Common myeloid progenitor, CD34-positive (primary cell): ENCODE measurements at regions not wholly inside any gene's neighbourhood (a gene's known extent, or its start where the extent isn't known, plus 50 kb on each side); places are given as distances from the start of the nearest gene placed in this dataset.
A peak's percentile ranks its signal among the peaks of the same experiment; 100 is the strongest.

ENCODE experiments used
- CTCF ChIA-PET: fragments of 350-600 bp; sonication (Branson Sonifier 250); formaldehyde crosslinking; loops from one replicate; lab custom pipeline; 2021; ENCODE audit warnings: antibody characterized with exemption; lab: Charles Lee
- POLR2A ChIA-PET: fragments of 350-600 bp; sonication (Branson Sonifier 250); formaldehyde crosslinking; loops from one replicate; lab custom pipeline; 2021; ENCODE audit warnings: antibody characterized with exemption; lab: Charles Lee
- DNase-seq, 3 donors: peaks; one replicate each; pipeline versions ENCODE4 v3.0.0 to v3.0.0-alpha.2; 2013
- H3K27ac ChIP-seq, 2 experiments: 1 replicate in 1 of 2; 2 replicates in 1 of 2; pipeline ENCODE4 v1.7.0; 2013; ENCODE audit warnings: inconsistent platforms in 2 of 2, low read length in 2 of 2, mild to moderate bottlenecking in 2 of 2, low read depth in 1 of 2, moderate library complexity in 1 of 2; ENCODE audit not compliant: severe bottlenecking in 2 of 2, insufficient read depth in 1 of 2, poor library complexity in 1 of 2
- H3K27me3 ChIP-seq, 5 experiments: replicated peaks in 2 of 5; 1 replicate in 3 of 5; 2 replicates in 2 of 5; pipeline versions ENCODE4 v1.6.1 to v1.7.0; 2013; ENCODE audit warnings: low read length in 4 of 5, mild to moderate bottlenecking in 2 of 5, moderate library complexity in 2 of 5, inconsistent platforms in 1 of 5; ENCODE audit not compliant: insufficient read depth in 5 of 5, control insufficient read depth in 4 of 5
- H3K36me3 ChIP-seq, 4 experiments: 1 replicate in 2 of 4; 2 replicates in 2 of 4; pipeline versions ENCODE4 v1.6.1 to v1.7.0; 2013; ENCODE audit warnings: low read length in 3 of 4, control low read depth in 1 of 4, mild to moderate bottlenecking in 1 of 4; ENCODE audit not compliant: control insufficient read depth in 4 of 4, insufficient read depth in 4 of 4
- H3K4me1 ChIP-seq, 4 experiments: 1 replicate in 3 of 4; 2 replicates in 1 of 4; pipeline versions ENCODE4 v1.6.1 to v1.7.1; 2013; ENCODE audit warnings: low read length in 3 of 4, mild to moderate bottlenecking in 3 of 4, control low read depth in 1 of 4, inconsistent platforms in 1 of 4, moderate library complexity in 1 of 4; ENCODE audit not compliant: control insufficient read depth in 4 of 4, insufficient read depth in 4 of 4; ENCODE audit errors: control extremely low read depth in 1 of 4
- H3K4me3 ChIP-seq, 7 experiments: 1 replicate in 4 of 7; 2 replicates in 3 of 7; pipeline versions ENCODE4 v1.5.1 to v1.7.0; 2013; ENCODE audit warnings: mild to moderate bottlenecking in 7 of 7, low read length in 6 of 7, moderate library complexity in 6 of 7, inconsistent platforms in 2 of 7, low read depth in 2 of 7, control low read depth in 1 of 7; ENCODE audit not compliant: insufficient read depth in 4 of 7, control insufficient read depth in 1 of 7; ENCODE audit errors: extremely low read depth in 1 of 7
- H3K9me3 ChIP-seq, 5 experiments: 1 replicate in 4 of 5; 2 replicates in 1 of 5; pipeline versions ENCODE4 v1.6.1 to v1.7.1; 2013; ENCODE audit warnings: low read length in 4 of 5, mild to moderate bottlenecking in 2 of 5, inconsistent platforms in 1 of 5, low read depth in 1 of 5, moderate library complexity in 1 of 5; ENCODE audit not compliant: control insufficient read depth in 4 of 5, insufficient read depth in 2 of 5; ENCODE audit errors: control extremely low read depth in 1 of 5
- WGBS: methylation state at CpG from one replicate; pipeline ENCODE4 v1.1.5; 2013; ENCODE audit not compliant: insufficient coverage; 5-methylcytosine and 5-hydroxymethylcytosine counted together

DNA sequence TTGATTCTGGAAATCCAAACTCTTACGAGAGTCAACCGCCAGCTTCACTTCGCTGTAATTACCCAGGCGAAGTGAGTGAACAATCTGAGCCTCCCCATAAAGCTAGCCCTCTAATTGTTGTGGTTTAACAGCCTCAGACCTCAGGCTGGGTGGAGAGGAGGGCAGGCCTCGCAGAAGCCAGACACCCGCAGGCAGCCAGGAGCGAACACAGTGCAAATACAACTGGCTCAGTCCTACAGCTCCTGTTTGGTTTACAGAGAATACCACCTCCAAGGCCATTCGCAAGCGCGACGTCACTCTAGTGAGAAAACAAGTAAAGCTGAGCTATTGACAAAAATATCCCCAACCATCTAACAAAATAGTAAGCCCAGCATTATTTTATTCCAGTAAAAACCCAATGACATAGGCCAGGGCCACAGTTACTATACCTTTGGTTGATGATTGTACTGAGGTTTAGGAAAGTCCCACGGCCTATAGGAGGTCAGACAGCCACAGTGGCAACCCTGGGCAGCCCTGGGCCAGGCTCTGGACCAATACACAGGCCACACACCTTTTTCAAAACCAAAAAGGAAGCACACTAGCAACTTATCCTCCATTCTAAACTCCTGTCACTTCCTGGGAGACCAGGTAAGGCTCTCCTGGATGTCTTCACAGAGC is 163.3 kb downstream of the ETS2 start:
- peak in 2 of 3 donors; percentile 56 to 67 for DNase-seq
- ChIA-PET CTCF (interaction anchor here (0.8 to 1.3 kb wide), 3 partner anchors 10 to 13 kb away, joined by 3 to 5 read pairs (median 4); no protein-coding TSS in a partner anchor), POLR2A (no interaction called here)
- H3K9me3 ChIP-seq, result no peaks in the 10 kb centered on the region
- H3K27ac ChIP-seq, result no peak overlapping the region
- H3K36me3 ChIP-seq, result no peaks in the 10 kb centered on the region
- H3K27me3 ChIP-seq, result no peaks in the 10 kb centered on the region
- 87% methylated on average over 7 of the region's 12 CpGs for WGBS
- H3K4me1 ChIP-seq, result peaks cover 0 to 15% (median 6%) of the 10 kb centered on the region in 4 experiments
- no peak overlapping the region for H3K4me3 ChIP-seq

GRCh38 chr21:38965910-38966504 is 160.3 kb downstream of the ETS2 start:
- WGBS, result 97% methylated on average over 14 of the region's 16 CpGs
- CTCF ChIA-PET, result interaction anchor here (0.9 to 1.7 kb wide), 3 partner anchors 11 to 52 kb away, joined by 3 to 5 read pairs (median 4); no protein-coding TSS in a partner anchor
- POLR2A ChIA-PET, result no interaction called here
- no peaks in the 10 kb centered on the region for H3K36me3 ChIP-seq
- H3K27me3 ChIP-seq, result no peaks in the 10 kb centered on the region
- DNase-seq, result no peak
- peaks cover 0 to 15% (median 7%) of the 10 kb centered on the region in 4 experiments for H3K4me1 ChIP-seq
- no peak overlapping the region for H3K4me3 ChIP-seq
- no peak overlapping the region for H3K27ac ChIP-seq
- H3K9me3 ChIP-seq, result peaks cover 0 to 8% (median 0%) of the 10 kb centered on the region in 5 experiments

GRCh38 chr21:38965241-38965640 is 159.5 kb downstream of the ETS2 start:
- no peak overlapping the region for H3K27ac ChIP-seq
- ChIA-PET POLR2A (no interaction called here), CTCF (interaction anchor here (1.4 to 3.4 kb wide), 4 partner anchors 9 to 14 kb away, joined by 4 to 14 read pairs (median 4); no protein-coding TSS in a partner anchor)
- H3K4me3 ChIP-seq, result no peak overlapping the region
- H3K27me3 ChIP-seq, result no peaks in the 10 kb centered on the region
- H3K36me3 ChIP-seq, result no peaks in the 10 kb centered on the region
- WGBS, result 93% methylated on average over 7 of the region's 8 CpGs
- no peak for DNase-seq
- peaks cover 0 to 15% (median 7%) of the 10 kb centered on the region in 4 experiments for H3K4me1 ChIP-seq
- H3K9me3 ChIP-seq, result peaks cover 0 to 8% (median 0%) of the 10 kb centered on the region in 5 experiments

- no peak overlapping the region for H3K27ac ChIP-seq
- peaks cover 0 to 21% (median 11%) of the 10 kb centered on the region in 4 experiments for H3K4me1 ChIP-seq
- WGBS, result 77% methylated on average over 5 of the region's 6 CpGs
- H3K4me3 ChIP-seq, result no peak overlapping the region
- no peak for DNase-seq
- H3K27me3 ChIP-seq, result no peaks in the 10 kb centered on the region
- POLR2A ChIA-PET, result no interaction called here
- peaks cover 0 to 8% (median 0%) of the 10 kb centered on the region in 5 experiments for H3K9me3 ChIP-seq
- H3K36me3 ChIP-seq, result no peaks in the 10 kb centered on the region
- CTCF ChIA-PET, result interaction anchor here (1.2 to 3.4 kb wide), 2 partner anchors 11 to 36 kb away, joined by 4 to 14 read pairs; no protein-coding TSS in a partner anchor
These were observed 157.3 kb downstream of the ETS2 start for GRCh38 chr21:38963006-38963405.

DNA sequence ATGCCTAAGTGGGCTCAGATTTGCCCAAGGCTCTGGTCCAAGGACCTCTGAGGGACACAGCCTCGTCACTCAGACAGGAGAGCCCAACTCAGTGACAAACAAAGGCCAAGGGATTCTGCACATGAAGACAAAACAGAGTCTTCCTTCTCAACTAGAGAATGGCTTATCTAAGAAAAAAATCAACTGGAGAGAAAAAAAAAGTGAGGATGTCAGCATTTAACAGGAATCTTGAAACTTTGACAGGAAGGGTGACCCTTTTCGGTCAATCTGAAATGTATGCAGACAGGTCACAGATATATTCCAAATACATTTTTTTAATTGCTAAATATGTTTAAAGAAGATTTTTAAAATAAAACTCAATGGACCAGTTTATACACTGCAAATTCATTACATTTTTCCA is 154.5 kb downstream of the ETS2 start:
- CTCF ChIA-PET, result interaction anchor here (1.4 to 2.0 kb wide), 2 partner anchors 11 to 14 kb away, joined by 5 to 6 read pairs; no protein-coding TSS in a partner anchor
- no peak for DNase-seq
- H3K27ac ChIP-seq, result no peak overlapping the region

DNA sequence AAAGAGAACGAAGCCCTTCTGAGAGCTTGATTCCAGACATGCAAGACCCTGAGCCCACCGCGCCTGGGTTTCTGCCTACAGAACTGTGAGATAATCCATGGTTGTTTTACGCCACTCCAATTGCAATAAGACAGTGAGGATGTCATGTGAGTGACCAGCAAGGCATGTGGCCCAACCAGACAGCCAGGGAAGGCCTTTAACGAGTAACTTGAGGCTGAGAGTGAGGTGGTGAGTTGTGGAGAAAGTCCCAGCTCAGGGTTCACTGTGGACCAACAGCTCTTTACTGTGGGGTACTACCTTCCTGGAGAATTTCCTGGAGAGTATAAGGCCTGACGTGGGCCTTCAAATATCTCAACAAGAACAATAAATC is 153.9 kb downstream of the ETS2 start:
- H3K9me3 ChIP-seq, result peaks cover 0 to 8% (median 0%) of the 10 kb centered on the region in 5 experiments
- H3K27me3 ChIP-seq, result no peaks in the 10 kb centered on the region
- peaks cover 2 to 44% (median 29%) of the 10 kb centered on the region in 4 experiments for H3K4me1 ChIP-seq
- 100% methylated on average over 4 of the region's 6 CpGs for WGBS
- no peak for DNase-seq
- H3K27ac ChIP-seq, result no peak overlapping the region
- ChIA-PET POLR2A (no interaction called here), CTCF (interaction anchor here (0.8 to 2.0 kb wide), 6 partner anchors 8 to 42 kb away, joined by 3 to 6 read pairs (median 4); no protein-coding TSS in a partner anchor)
- H3K36me3 ChIP-seq, result no peaks in the 10 kb centered on the region
- no peak overlapping the region for H3K4me3 ChIP-seq

More for the DNA sequence above, 154.5 kb downstream of the ETS2 start:
- no CpG with 5 or more reads among the region's 2 CpGs for WGBS
- POLR2A ChIA-PET, result no interaction called here
- Histone ChIP-seq H3K4me3 (no peak overlapping the region), H3K4me1 (peaks cover 0 to 40% (median 27%) of the 10 kb centered on the region in 4 experiments), H3K9me3 (peaks cover 0 to 8% (median 0%) of the 10 kb centered on the region in 5 experiments), H3K36me3 (no peaks in the 10 kb centered on the region), H3K27me3 (no peaks in the 10 kb centered on the region)
